ENCODE measurements at regions not wholly inside any gene's neighbourhood (a gene's known extent, or its start where the extent isn't known, plus 50 kb on each side); places are given as distances from the start of the nearest gene placed in this dataset.

DNA sequence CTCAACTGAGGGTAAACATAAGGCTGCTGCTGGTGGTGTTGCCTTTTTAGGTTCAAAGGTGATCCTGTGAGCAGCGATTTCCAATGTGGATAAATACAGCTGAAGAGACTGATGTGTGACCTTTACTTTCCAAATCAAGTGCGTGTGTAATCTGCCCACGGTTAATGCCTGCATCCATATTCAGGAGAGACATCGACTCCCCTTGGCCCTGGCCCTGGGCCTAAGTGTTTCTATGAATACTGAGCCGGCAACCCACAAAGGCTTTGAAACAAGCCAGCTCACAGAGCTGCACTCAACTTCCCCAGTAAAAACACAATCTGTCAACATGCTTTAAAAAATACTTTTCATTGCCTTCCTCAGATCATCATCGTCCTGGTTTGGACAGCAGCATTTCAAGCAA lies 1026.6 kb downstream of the TMEM182 start:
- TF ChIP-seq, protein P1, sequence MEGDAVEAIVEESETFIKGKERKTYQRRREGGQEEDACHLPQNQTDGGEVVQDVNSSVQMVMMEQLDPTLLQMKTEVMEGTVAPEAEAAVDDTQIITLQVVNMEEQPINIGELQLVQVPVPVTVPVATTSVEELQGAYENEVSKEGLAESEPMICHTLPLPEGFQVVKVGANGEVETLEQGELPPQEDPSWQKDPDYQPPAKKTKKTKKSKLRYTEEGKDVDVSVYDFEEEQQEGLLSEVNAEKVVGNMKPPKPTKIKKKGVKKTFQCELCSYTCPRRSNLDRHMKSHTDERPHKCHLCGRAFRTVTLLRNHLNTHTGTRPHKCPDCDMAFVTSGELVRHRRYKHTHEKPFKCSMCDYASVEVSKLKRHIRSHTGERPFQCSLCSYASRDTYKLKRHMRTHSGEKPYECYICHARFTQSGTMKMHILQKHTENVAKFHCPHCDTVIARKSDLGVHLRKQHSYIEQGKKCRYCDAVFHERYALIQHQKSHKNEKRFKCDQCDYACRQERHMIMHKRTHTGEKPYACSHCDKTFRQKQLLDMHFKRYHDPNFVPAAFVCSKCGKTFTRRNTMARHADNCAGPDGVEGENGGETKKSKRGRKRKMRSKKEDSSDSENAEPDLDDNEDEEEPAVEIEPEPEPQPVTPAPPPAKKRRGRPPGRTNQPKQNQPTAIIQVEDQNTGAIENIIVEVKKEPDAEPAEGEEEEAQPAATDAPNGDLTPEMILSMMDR (IDR thresholded peaks at IDR 0.05; ENCODE audit: insufficient read depth, low read depth, low read length, missing control alignments) = no peak
- DNase-seq (ENCODE audit: low read depth) = no peak
- H3K4me3 ChIP-seq (ENCODE audit: low read depth, low read length) = no peak overlapping the region

- TF ChIP-seq, protein P1 (IDR thresholded peaks at IDR 0.05; ENCODE audit: insufficient read depth, low read depth, low read length, missing control alignments) = no peak
- H3K4me3 ChIP-seq (ENCODE audit: low read depth, low read length) = no peak overlapping the region
- DNase-seq (ENCODE audit: low read depth) = no peak
Observed at GRCh38 chr2:103788951-103789350, 1027.1 kb downstream of the TMEM182 start.

GRCh38 chr2:103789381-103790095 lies 1027.7 kb downstream of the TMEM182 start:
- DNase-seq (ENCODE audit: low read depth) = no peak
- H3K4me3 ChIP-seq (ENCODE audit: low read depth, low read length) = no peak overlapping the region
- TF ChIP-seq, protein P1 (IDR thresholded peaks at IDR 0.05; ENCODE audit: insufficient read depth, low read depth, low read length, missing control alignments) = no peak

DNA sequence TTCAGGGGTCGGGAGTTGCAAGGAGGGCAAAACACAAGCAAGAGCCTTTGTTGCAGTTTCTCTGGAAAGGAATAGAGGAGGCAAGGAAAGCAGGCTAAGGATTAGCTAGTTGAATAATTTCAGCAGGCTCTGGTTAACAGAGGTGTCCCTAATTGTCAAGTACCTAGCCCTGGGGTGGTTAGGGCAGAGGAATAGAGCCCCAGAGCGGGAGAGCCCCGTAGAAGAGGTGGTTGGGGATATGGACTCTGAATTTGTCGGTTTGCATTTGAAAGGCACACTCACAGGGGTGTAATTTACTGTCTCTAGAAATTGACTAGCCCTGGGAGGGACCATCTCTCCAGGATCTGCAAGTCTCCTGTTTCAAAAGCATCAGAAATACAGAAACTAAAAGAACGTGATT lies 1030.2 kb downstream of the TMEM182 start:
- TF ChIP-seq, protein P1 (IDR thresholded peaks at IDR 0.05; ENCODE audit: insufficient read depth, low read depth, low read length, missing control alignments) = no peak
- no peak overlapping the region for H3K4me3 ChIP-seq (ENCODE audit: low read depth, low read length)
- no peak for DNase-seq (ENCODE audit: low read depth)

GRCh38 chr2:103798291-103798690 lies 1036.5 kb downstream of the TMEM182 start:
- TF ChIP-seq, protein P1 (IDR thresholded peaks at IDR 0.05; ENCODE audit: insufficient read depth, low read depth, low read length, missing control alignments) = no peak
- DNase-seq (ENCODE audit: low read depth) = no peak
- no peak overlapping the region for H3K4me3 ChIP-seq (ENCODE audit: low read depth, low read length)

- TF ChIP-seq, protein P1 (IDR thresholded peaks at IDR 0.05; ENCODE audit: insufficient read depth, low read depth, low read length, missing control alignments) = no peak
- no peak for DNase-seq (ENCODE audit: low read depth)
- H3K4me3 ChIP-seq (ENCODE audit: low read depth, low read length) = no peak overlapping the region
Observed at GRCh38 chr2:103804013-103804412, 1042.2 kb downstream of the TMEM182 start.

DNA sequence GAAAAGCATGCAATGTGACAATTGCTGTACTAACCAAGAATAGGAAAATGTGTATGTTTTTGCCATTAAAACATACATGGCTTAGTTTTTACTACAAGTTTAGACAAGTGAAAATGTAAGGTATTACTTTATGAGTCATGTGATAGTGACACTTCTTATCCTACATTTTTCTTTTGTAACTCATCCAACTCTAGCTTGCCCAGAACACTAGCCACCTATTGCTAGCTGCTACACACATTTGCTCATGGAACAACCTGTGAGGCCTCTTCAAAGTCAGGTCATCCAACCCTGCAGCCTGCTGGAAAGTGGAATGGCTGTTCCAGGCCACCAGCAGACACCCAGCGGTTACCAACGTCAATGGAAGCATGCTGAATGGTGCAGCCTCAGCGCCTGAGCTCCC lies 1043.9 kb downstream of the TMEM182 start:
- H3K4me3 ChIP-seq (ENCODE audit: low read depth, low read length) = no peak overlapping the region
- DNase-seq (ENCODE audit: low read depth) = no peak
- TF ChIP-seq, protein P1 (IDR thresholded peaks at IDR 0.05; ENCODE audit: insufficient read depth, low read depth, low read length, missing control alignments) = no peak
